ENCODE measurements at regions not wholly inside any gene's neighbourhood (a gene's known extent, or its start where the extent isn't known, plus 50 kb on each side); places are given as distances from the start of the nearest gene placed in this dataset.

- TF ChIP-seq CTCF (IDR thresholded peaks at IDR 0.05; ENCODE audit: unreplicated experiment): no peak
- H3K27ac Mint-ChIP-seq: no peak overlapping the region
- no peaks in the 10 kb centered on the region for H3K36me3 Mint-ChIP-seq (ENCODE audit: insufficient read depth)
- no peak overlapping the region for H3K4me3 Mint-ChIP-seq (ENCODE audit: low read depth)
- H3K27me3 Mint-ChIP-seq: no peaks in the 10 kb centered on the region
- no peaks in the 10 kb centered on the region for H3K4me1 Mint-ChIP-seq (ENCODE audit: low read depth)
- no peak for DNase-seq (ENCODE audit: low spot score, unreplicated experiment)
- H3K9me3 Mint-ChIP-seq (ENCODE audit: low read depth): no peaks in the 10 kb centered on the region
Observed at GRCh38 chr14:39841088-39841487, 408.9 kb upstream of the FBXO33 start.

GRCh38 chr14:39827901-39828655, 395.8 kb upstream of the FBXO33 start:
- H3K36me3 Mint-ChIP-seq (ENCODE audit: insufficient read depth): no peaks in the 10 kb centered on the region
- no peaks in the 10 kb centered on the region for H3K9me3 Mint-ChIP-seq (ENCODE audit: low read depth)
- TF ChIP-seq CTCF (IDR thresholded peaks at IDR 0.05; ENCODE audit: unreplicated experiment): no peak
- no peak overlapping the region for H3K4me3 Mint-ChIP-seq (ENCODE audit: low read depth)
- H3K27me3 Mint-ChIP-seq: no peaks in the 10 kb centered on the region
- no peaks in the 10 kb centered on the region for H3K4me1 Mint-ChIP-seq (ENCODE audit: low read depth)
- no peak overlapping the region for H3K27ac Mint-ChIP-seq
- DNase-seq (ENCODE audit: low spot score, unreplicated experiment): no peak

GRCh38 chr14:39812532-39813320, 380.5 kb upstream of the FBXO33 start:
- DNase-seq (ENCODE audit: low spot score, unreplicated experiment): no peak
- Mint-ChIP-seq H3K9me3 (ENCODE audit: low read depth) (peaks cover under 1% of the 10 kb centered on the region), H3K36me3 (ENCODE audit: insufficient read depth) (no peaks in the 10 kb centered on the region), H3K4me1 (ENCODE audit: low read depth) (no peaks in the 10 kb centered on the region), H3K27ac (no peak overlapping the region), H3K27me3 (no peaks in the 10 kb centered on the region), H3K4me3 (ENCODE audit: low read depth) (no peak overlapping the region)
- TF ChIP-seq CTCF (IDR thresholded peaks at IDR 0.05; ENCODE audit: unreplicated experiment): no peak

GRCh38 chr14:39807271-39807670, 375.0 kb upstream of the FBXO33 start:
- Mint-ChIP-seq H3K27ac (no peak overlapping the region), H3K4me3 (ENCODE audit: low read depth) (no peak overlapping the region), H3K4me1 (ENCODE audit: low read depth) (no peaks in the 10 kb centered on the region), H3K27me3 (no peaks in the 10 kb centered on the region), H3K36me3 (ENCODE audit: insufficient read depth) (no peaks in the 10 kb centered on the region), H3K9me3 (ENCODE audit: low read depth) (peaks cover 3% of the 10 kb centered on the region)
- no peak for TF ChIP-seq CTCF (IDR thresholded peaks at IDR 0.05; ENCODE audit: unreplicated experiment)
- no peak for DNase-seq (ENCODE audit: low spot score, unreplicated experiment)

- no peak for DNase-seq (ENCODE audit: low spot score, unreplicated experiment)
- no peak for TF ChIP-seq CTCF (IDR thresholded peaks at IDR 0.05; ENCODE audit: unreplicated experiment)
- Mint-ChIP-seq H3K9me3 (ENCODE audit: low read depth) (no peaks in the 10 kb centered on the region), H3K4me3 (ENCODE audit: low read depth) (no peak overlapping the region), H3K27ac (no peak overlapping the region), H3K36me3 (ENCODE audit: insufficient read depth) (no peaks in the 10 kb centered on the region), H3K4me1 (ENCODE audit: low read depth) (no peaks in the 10 kb centered on the region), H3K27me3 (no peaks in the 10 kb centered on the region)
Observed at GRCh38 chr14:39784461-39784860, 352.2 kb upstream of the FBXO33 start.

All from progenitor cell of endocrine pancreas (in vitro differentiated cells).